MM.1S (cell line): ENCODE measurements at regions not wholly inside any gene's neighbourhood (a gene's known extent, or its start where the extent isn't known, plus 50 kb on each side); places are given as distances from the start of the nearest gene placed in this dataset.

Source experiments
- CTCF ChIP-seq: fragments of 300-600 bp; sonication (generic); IDR thresholded peaks from 2 replicates; pipeline ENCODE4 v1.5.1; 2016; ENCODE audit warnings: antibody characterized with exemption, low read length, mixed read lengths
- EZH2 ChIP-seq: fragments of 300-600 bp; sonication (generic); optimal IDR thresholded peaks from 2 replicates; pipeline ENCODE3; 2017; ENCODE audit warnings: low read depth, mild to moderate bottlenecking, antibody characterized with exemption, low read length, mixed read lengths

GRCh38 chr16:66008136-66008535 is 358.4 kb upstream of the CDH5 start:
- TF ChIP-seq CTCF, result no peak
- TF ChIP-seq EZH2, result no peak
